ENCODE measurements at regions not wholly inside any gene's neighbourhood (a gene's known extent, or its start where the extent isn't known, plus 50 kb on each side); places are given as distances from the start of the nearest gene placed in this dataset.

DNA sequence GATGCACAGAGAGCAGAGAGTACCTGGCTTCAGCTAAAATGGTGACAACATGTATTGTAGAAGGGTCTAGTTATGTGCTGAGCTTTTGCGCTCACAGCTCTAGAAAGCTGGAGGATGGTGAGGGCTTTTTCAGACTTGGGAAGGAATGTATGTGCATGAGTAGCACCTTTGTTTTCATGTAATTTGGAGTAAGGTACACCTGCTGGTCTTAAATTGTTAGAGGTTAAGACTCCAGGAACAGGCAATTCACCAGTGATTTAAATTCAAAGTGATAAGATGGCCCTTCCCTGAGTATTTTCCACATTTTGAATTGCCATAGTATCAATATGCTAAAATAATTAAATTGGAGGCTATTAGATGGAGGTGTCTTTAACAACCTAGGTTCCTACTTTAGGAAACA lies 436.4 kb upstream of the GOLIM4 start:
- no peak for TF ChIP-seq EZH2phosphoT487 (IDR thresholded peaks at IDR 0.05; ENCODE audit: insufficient read depth, low read depth)
- TF ChIP-seq EZH2 (IDR thresholded peaks at IDR 0.05; ENCODE audit: insufficient read depth, poor library complexity, severe bottlenecking) = no peak

All from GM23248 (cell line).